Osteoblast (primary cell): ENCODE measurements at regions not wholly inside any gene's neighbourhood (a gene's known extent, or its start where the extent isn't known, plus 50 kb on each side); places are given as distances from the start of the nearest gene placed in this dataset.

Experiments used
- DNase-seq: peaks from one replicate; pipeline ENCODE4 v3.0.0; 2011; ENCODE audit warnings: low spot score, mixed read lengths; ENCODE audit not compliant: insufficient read length; ENCODE audit errors: missing footprints
- H2AFZ ChIP-seq: 2 replicates; pipeline ENCODE4 v1.6.0; 2011; ENCODE audit warnings: mild to moderate bottlenecking, low read length
- H3K27ac ChIP-seq: 2 replicates; pipeline ENCODE4 v1.5.1; 2011; ENCODE audit warnings: mild to moderate bottlenecking, low read depth, low read length, moderate library complexity
- H3K27me3 ChIP-seq: 2 replicates; pipeline ENCODE4 v1.6.0; 2012; ENCODE audit warnings: mild to moderate bottlenecking, control low read depth, inconsistent platforms, low read length, moderate library complexity; ENCODE audit not compliant: insufficient read depth
- H3K36me3 ChIP-seq: 2 replicates; pipeline ENCODE4 v1.5.1; 2011; ENCODE audit warnings: mild to moderate bottlenecking, low read length, control low read depth, moderate library complexity; ENCODE audit not compliant: insufficient read depth
- H3K4me1 ChIP-seq: 2 replicates; pipeline ENCODE4 v1.5.1; 2011; ENCODE audit warnings: mild to moderate bottlenecking, low read length, control low read depth, moderate library complexity; ENCODE audit not compliant: insufficient read depth
- H3K4me2 ChIP-seq: 2 replicates; pipeline ENCODE4 v1.6.0; 2011; ENCODE audit warnings: mild to moderate bottlenecking, low read length; ENCODE audit not compliant: insufficient read depth
- H3K4me3 ChIP-seq: fragments of 200-600 bp; sonication (generic); 3 replicates; pipeline ENCODE4 v1.5.1; 2012; ENCODE audit warnings: mild to moderate bottlenecking, low read length, inconsistent platforms; ENCODE audit not compliant: insufficient read depth
- H3K79me2 ChIP-seq: 2 replicates; pipeline ENCODE4 v1.6.0; 2012; ENCODE audit warnings: mild to moderate bottlenecking, low read length, control low read depth, inconsistent platforms; ENCODE audit not compliant: insufficient read depth
- H3K9me3 ChIP-seq: 2 replicates; pipeline ENCODE4 v1.5.1; 2011; ENCODE audit warnings: low read depth, low read length, control low read depth
- H4K20me1 ChIP-seq: 2 replicates; pipeline ENCODE4 v1.6.0; 2012; ENCODE audit warnings: mild to moderate bottlenecking, low read length, control low read depth; ENCODE audit not compliant: insufficient read depth
- CTCF ChIP-seq: IDR thresholded peaks from 2 replicates; pipeline ENCODE4 v1.5.1; 2011; ENCODE audit warnings: mild to moderate bottlenecking, low read depth, low read length, moderate library complexity; ENCODE audit errors: extremely low read depth

- no peak overlapping the region for H3K4me3 ChIP-seq
Measured at GRCh38 chr18:78080761-78081160, 831.1 kb downstream of the GALR1 start.

GRCh38 chr18:78082816-78083215, 833.2 kb downstream of the GALR1 start:
- no peaks in the 10 kb centered on the region for H3K9me3 ChIP-seq

More at GRCh38 chr18:78080761-78081160, 831.1 kb downstream of the GALR1 start:
- no peak for TF ChIP-seq CTCF
- H4K20me1 ChIP-seq: no peaks in the 10 kb centered on the region
- no peak overlapping the region for H3K27ac ChIP-seq
- no peak overlapping the region for H3K4me2 ChIP-seq
- no peaks in the 10 kb centered on the region for H3K4me1 ChIP-seq
- H2AFZ ChIP-seq: no peak overlapping the region
- H3K9me3 ChIP-seq: no peaks in the 10 kb centered on the region
- DNase-seq: no peak
- no peaks in the 10 kb centered on the region for H3K79me2 ChIP-seq
- H3K36me3 ChIP-seq: no peaks in the 10 kb centered on the region
- no peaks in the 10 kb centered on the region for H3K27me3 ChIP-seq

GRCh38 chr18:78085241-78086185, 835.9 kb downstream of the GALR1 start:
- H3K27me3 ChIP-seq: no peaks in the 10 kb centered on the region
- no peak overlapping the region for H3K4me2 ChIP-seq
- no peak for DNase-seq
- H4K20me1 ChIP-seq: no peaks in the 10 kb centered on the region
- H3K9me3 ChIP-seq: no peaks in the 10 kb centered on the region
- no peaks in the 10 kb centered on the region for H3K4me1 ChIP-seq
- no peaks in the 10 kb centered on the region for H3K79me2 ChIP-seq
- TF ChIP-seq CTCF: no peak
- no peak overlapping the region for H2AFZ ChIP-seq
- no peak overlapping the region for H3K4me3 ChIP-seq
- H3K27ac ChIP-seq: no peak overlapping the region
- no peaks in the 10 kb centered on the region for H3K36me3 ChIP-seq

More at GRCh38 chr18:78082816-78083215, 833.2 kb downstream of the GALR1 start:
- Histone ChIP-seq H3K4me2 (no peak overlapping the region), H3K27me3 (no peaks in the 10 kb centered on the region), H2AFZ (no peak overlapping the region), H3K79me2 (no peaks in the 10 kb centered on the region), H4K20me1 (no peaks in the 10 kb centered on the region), H3K4me3 (no peak overlapping the region), H3K4me1 (no peaks in the 10 kb centered on the region), H3K36me3 (no peaks in the 10 kb centered on the region), H3K27ac (no peak overlapping the region)
- no peak for DNase-seq
- no peak for TF ChIP-seq CTCF

- Histone ChIP-seq H4K20me1 (no peaks in the 10 kb centered on the region), H3K79me2 (no peaks in the 10 kb centered on the region), H3K9me3 (no peaks in the 10 kb centered on the region), H3K27ac (no peak overlapping the region), H3K36me3 (no peaks in the 10 kb centered on the region), H3K4me1 (no peaks in the 10 kb centered on the region), H3K27me3 (no peaks in the 10 kb centered on the region), H2AFZ (no peak overlapping the region), H3K4me3 (no peak overlapping the region), H3K4me2 (no peak overlapping the region)
- TF ChIP-seq CTCF: no peak
- no peak for DNase-seq
Measured at GRCh38 chr18:78086931-78087330, 837.3 kb downstream of the GALR1 start.
